ENCODE measurements at regions not wholly inside any gene's neighbourhood (a gene's known extent, or its start where the extent isn't known, plus 50 kb on each side); places are given as distances from the start of the nearest gene placed in this dataset.

DNA sequence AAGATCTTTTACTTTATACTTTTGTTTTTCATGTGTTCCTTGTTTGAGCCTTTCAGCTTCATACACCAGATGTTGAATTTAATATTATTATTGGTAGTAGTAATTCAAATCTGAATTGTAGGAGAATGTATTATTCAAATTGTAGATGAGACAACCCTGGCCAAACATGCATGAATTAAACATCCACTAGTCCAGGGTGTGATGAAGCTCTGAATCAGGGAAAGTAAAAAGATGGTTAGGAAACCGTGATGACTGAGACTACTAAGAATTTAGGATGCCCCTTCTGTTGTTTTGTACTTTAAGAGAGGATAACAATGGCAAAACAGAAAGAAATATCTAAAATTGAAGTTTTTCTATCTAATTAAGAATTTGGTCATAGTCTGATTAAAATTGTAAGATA lies 227.8 kb upstream of the CDH2 start (continued):
- TF ChIP-seq, protein P1, sequence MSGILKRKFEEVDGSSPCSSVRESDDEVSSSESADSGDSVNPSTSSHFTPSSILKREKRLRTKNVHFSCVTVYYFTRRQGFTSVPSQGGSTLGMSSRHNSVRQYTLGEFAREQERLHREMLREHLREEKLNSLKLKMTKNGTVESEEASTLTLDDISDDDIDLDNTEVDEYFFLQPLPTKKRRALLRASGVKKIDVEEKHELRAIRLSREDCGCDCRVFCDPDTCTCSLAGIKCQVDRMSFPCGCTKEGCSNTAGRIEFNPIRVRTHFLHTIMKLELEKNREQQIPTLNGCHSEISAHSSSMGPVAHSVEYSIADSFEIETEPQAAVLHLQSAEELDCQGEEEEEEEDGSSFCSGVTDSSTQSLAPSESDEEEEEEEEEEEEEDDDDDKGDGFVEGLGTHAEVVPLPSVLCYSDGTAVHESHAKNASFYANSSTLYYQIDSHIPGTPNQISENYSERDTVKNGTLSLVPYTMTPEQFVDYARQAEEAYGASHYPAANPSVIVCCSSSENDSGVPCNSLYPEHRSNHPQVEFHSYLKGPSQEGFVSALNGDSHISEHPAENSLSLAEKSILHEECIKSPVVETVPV (CRISPR knock-in tag; IDR thresholded peaks at IDR 0.05): no peak
- TF ChIP-seq ZNF8 (CRISPR knock-in tag; IDR thresholded peaks at IDR 0.05): no peak

DNA sequence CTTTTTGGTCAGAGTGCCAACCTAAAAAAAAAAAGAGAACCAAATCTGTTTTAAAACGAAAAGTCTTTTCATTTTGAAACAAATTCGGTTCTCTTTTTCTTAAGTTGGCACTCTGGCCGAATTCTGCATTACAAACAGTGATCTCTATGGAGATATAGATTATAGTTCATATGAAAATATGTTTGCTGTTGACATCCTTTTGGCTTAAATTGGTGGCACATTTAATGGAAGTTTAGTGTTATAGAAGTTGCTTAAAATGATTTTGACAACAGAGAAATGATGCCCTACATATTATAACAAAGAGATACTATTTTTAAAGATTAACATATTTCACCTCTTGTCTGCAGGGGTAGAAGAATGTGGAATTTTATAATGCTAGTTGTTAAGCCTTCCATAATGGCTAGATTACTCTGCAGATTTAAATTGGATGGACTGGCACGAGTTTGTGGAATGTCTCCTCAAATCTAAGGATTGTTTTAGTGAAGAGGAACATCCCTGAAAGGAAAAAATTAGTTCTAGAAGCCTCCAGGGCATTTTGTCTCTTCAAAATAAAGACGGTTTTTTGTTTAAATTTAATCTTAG lies 222.9 kb upstream of the CDH2 start:
- peak; percentile 94 for ATAC-seq
- TF ChIP-seq ZNF8 (CRISPR knock-in tag; IDR thresholded peaks at IDR 0.05) (no peak), TOX (CRISPR knock-in tag; IDR thresholded peaks at IDR 0.05; ENCODE audit: borderline replicate concordance) (peak; percentile 47; the same call in 1 of the 2 replicates)

DNA sequence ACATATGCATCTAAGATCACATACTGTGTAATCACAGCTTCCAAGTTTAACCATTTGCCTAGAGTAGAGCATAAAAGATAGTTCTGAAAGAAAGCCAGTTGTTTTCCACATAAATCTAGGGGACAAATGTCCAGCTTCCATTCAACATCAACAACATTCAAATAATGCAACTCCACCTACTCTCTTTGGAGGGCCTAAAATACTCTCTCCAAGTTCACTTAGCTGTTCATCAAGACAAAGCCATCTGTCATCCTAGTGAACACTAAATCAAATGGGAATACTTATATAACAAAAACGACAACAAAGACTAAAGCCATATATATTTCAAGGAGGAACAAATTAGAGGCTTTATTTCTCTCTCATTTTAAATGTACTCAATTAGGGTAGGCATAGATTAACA lies 221.5 kb upstream of the CDH2 start:
- ATAC-seq: no peak
- TF ChIP-seq TOX (CRISPR knock-in tag; IDR thresholded peaks at IDR 0.05; ENCODE audit: borderline replicate concordance): no peak
- no peak for TF ChIP-seq RARB (CRISPR knock-in tag; IDR thresholded peaks at IDR 0.05)
- no peak for TF ChIP-seq ZNF70 (CRISPR knock-in tag; IDR thresholded peaks at IDR 0.05)
- TF ChIP-seq CSDC2 (CRISPR knock-in tag; IDR thresholded peaks at IDR 0.05): no peak
- no peak for TF ChIP-seq ZFP30 (CRISPR knock-in tag; IDR thresholded peaks at IDR 0.05)
- no peak for TF ChIP-seq ZNF565 (CRISPR knock-in tag; conservative IDR thresholded peaks at IDR 0.05; ENCODE audit: low read depth)
- TF ChIP-seq, protein P2, sequence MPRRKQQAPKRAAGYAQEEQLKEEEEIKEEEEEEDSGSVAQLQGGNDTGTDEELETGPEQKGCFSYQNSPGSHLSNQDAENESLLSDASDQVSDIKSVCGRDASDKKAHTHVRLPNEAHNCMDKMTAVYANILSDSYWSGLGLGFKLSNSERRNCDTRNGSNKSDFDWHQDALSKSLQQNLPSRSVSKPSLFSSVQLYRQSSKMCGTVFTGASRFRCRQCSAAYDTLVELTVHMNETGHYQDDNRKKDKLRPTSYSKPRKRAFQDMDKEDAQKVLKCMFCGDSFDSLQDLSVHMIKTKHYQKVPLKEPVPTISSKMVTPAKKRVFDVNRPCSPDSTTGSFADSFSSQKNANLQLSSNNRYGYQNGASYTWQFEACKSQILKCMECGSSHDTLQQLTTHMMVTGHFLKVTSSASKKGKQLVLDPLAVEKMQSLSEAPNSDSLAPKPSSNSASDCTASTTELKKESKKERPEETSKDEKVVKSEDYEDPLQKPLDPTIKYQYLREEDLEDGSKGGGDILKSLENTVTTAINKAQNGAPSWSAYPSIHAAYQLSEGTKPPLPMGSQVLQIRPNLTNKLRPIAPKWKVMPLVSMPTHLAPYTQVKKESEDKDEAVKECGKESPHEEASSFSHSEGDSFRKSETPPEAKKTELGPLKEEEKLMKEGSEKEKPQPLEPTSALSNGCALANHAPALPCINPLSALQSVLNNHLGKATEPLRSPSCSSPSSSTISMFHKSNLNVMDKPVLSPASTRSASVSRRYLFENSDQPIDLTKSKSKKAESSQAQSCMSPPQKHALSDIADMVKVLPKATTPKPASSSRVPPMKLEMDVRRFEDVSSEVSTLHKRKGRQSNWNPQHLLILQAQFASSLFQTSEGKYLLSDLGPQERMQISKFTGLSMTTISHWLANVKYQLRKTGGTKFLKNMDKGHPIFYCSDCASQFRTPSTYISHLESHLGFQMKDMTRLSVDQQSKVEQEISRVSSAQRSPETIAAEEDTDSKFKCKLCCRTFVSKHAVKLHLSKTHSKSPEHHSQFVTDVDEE (CRISPR knock-in tag; IDR thresholded peaks at IDR 0.05): no peak
- no peak for TF ChIP-seq TCF4 (CRISPR knock-in tag; IDR thresholded peaks at IDR 0.05; ENCODE audit: borderline replicate concordance)
- TF ChIP-seq ZNF8 (CRISPR knock-in tag; IDR thresholded peaks at IDR 0.05): no peak
- no peak for TF ChIP-seq SNAI2 (CRISPR knock-in tag; IDR thresholded peaks at IDR 0.05)
- TF ChIP-seq BACH2 (CRISPR knock-in tag; IDR thresholded peaks at IDR 0.05; ENCODE audit: borderline replicate concordance): no peak
- TF ChIP-seq OSR1 (CRISPR knock-in tag; IDR thresholded peaks at IDR 0.05): no peak
- TF ChIP-seq, protein P3, sequence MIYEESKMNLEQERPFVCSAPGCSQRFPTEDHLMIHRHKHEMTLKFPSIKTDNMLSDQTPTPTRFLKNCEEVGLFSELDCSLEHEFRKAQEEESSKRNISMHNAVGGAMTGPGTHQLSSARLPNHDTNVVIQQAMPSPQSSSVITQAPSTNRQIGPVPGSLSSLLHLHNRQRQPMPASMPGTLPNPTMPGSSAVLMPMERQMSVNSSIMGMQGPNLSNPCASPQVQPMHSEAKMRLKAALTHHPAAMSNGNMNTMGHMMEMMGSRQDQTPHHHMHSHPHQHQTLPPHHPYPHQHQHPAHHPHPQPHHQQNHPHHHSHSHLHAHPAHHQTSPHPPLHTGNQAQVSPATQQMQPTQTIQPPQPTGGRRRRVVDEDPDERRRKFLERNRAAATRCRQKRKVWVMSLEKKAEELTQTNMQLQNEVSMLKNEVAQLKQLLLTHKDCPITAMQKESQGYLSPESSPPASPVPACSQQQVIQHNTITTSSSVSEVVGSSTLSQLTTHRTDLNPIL (CRISPR knock-in tag; IDR thresholded peaks at IDR 0.05; ENCODE audit: low read depth): no peak
- no peak for TF ChIP-seq PPARA (CRISPR knock-in tag; IDR thresholded peaks at IDR 0.05; ENCODE audit: borderline replicate concordance)

DNA sequence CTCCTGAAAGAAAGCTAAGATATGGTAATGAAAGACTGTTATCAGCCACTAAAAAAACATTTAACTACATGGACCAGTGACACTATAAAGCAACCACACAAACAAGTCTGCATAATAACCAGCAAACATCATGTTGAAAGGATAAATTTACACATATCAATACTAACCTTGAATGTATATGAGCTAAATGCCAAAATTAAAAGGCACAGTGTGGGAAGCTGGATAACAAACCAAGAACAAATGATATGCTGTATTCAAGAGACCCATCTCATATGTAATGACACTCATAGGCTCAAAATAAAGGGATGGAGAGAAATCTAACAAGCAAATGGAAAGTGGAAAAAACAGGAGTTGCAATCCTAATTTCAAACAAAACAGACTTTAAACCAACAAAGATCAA lies 213.1 kb upstream of the CDH2 start:
- ATAC-seq: no peak
- TF ChIP-seq ESRRG (CRISPR knock-in tag; IDR thresholded peaks at IDR 0.05): no peak
- TF ChIP-seq ISL1 (CRISPR knock-in tag; IDR thresholded peaks at IDR 0.05): no peak
- TF ChIP-seq, protein P1 (CRISPR knock-in tag; IDR thresholded peaks at IDR 0.05): no peak
- TF ChIP-seq, protein P4, sequence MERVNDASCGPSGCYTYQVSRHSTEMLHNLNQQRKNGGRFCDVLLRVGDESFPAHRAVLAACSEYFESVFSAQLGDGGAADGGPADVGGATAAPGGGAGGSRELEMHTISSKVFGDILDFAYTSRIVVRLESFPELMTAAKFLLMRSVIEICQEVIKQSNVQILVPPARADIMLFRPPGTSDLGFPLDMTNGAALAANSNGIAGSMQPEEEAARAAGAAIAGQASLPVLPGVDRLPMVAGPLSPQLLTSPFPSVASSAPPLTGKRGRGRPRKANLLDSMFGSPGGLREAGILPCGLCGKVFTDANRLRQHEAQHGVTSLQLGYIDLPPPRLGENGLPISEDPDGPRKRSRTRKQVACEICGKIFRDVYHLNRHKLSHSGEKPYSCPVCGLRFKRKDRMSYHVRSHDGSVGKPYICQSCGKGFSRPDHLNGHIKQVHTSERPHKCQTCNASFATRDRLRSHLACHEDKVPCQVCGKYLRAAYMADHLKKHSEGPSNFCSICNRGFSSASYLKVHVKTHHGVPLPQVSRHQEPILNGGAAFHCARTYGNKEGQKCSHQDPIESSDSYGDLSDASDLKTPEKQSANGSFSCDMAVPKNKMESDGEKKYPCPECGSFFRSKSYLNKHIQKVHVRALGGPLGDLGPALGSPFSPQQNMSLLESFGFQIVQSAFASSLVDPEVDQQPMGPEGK (CRISPR knock-in tag; IDR thresholded peaks at IDR 0.05; ENCODE audit: borderline replicate concordance): no peak
- TF ChIP-seq ZNF565 (CRISPR knock-in tag; conservative IDR thresholded peaks at IDR 0.05; ENCODE audit: low read depth): no peak
- no peak for TF ChIP-seq ARNTL (CRISPR knock-in tag; IDR thresholded peaks at IDR 0.05; ENCODE audit: borderline replicate concordance, low read depth)
- TF ChIP-seq, protein P2 (CRISPR knock-in tag; IDR thresholded peaks at IDR 0.05): no peak
- no peak for TF ChIP-seq TCF4 (CRISPR knock-in tag; IDR thresholded peaks at IDR 0.05; ENCODE audit: borderline replicate concordance)
- no peak for TF ChIP-seq TOX (CRISPR knock-in tag; IDR thresholded peaks at IDR 0.05; ENCODE audit: borderline replicate concordance)
- no peak for TF ChIP-seq SNAI2 (CRISPR knock-in tag; IDR thresholded peaks at IDR 0.05)
- TF ChIP-seq ZC3H10 (CRISPR knock-in tag; IDR thresholded peaks at IDR 0.05): no peak
- no peak for TF ChIP-seq ZNF70 (CRISPR knock-in tag; IDR thresholded peaks at IDR 0.05)
- no peak for TF ChIP-seq ZNF8 (CRISPR knock-in tag; IDR thresholded peaks at IDR 0.05)
- TF ChIP-seq, protein P5, sequence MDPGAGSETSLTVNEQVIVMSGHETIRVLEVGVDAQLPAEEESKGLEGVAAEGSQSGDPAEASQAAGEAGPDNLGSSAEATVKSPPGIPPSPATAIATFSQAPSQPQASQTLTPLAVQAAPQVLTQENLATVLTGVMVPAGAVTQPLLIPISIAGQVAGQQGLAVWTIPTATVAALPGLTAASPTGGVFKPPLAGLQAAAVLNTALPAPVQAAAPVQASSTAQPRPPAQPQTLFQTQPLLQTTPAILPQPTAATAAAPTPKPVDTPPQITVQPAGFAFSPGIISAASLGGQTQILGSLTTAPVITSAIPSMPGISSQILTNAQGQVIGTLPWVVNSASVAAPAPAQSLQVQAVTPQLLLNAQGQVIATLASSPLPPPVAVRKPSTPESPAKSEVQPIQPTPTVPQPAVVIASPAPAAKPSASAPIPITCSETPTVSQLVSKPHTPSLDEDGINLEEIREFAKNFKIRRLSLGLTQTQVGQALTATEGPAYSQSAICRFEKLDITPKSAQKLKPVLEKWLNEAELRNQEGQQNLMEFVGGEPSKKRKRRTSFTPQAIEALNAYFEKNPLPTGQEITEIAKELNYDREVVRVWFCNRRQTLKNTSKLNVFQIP (CRISPR knock-in tag; IDR thresholded peaks at IDR 0.05; ENCODE audit: borderline replicate concordance, low read depth): no peak
- no peak for TF ChIP-seq PPARA (CRISPR knock-in tag; IDR thresholded peaks at IDR 0.05; ENCODE audit: borderline replicate concordance)
- TF ChIP-seq BACH2 (CRISPR knock-in tag; IDR thresholded peaks at IDR 0.05; ENCODE audit: borderline replicate concordance): no peak
- TF ChIP-seq ZFP30 (CRISPR knock-in tag; IDR thresholded peaks at IDR 0.05): no peak

Data from SK-N-SH treated with all-trans-retinoic acid at 6 μM for 48 hours (cell line).